Glutamatergic neuron (in vitro differentiated cells): ENCODE measurements at regions not wholly inside any gene's neighbourhood (a gene's known extent, or its start where the extent isn't known, plus 50 kb on each side); places are given as distances from the start of the nearest gene placed in this dataset.
"Not testable (repeated sequence)": the region's sequence is repeated elsewhere in the genome, so short reads cannot be mapped to it uniquely, and the experiment has no call there.

ENCODE experiments used
- DNase-seq: peaks from one replicate; pipeline ENCODE4 v3.0.0; 2022
- H3K27ac Mint-ChIP-seq: one replicate; pipeline ENCODE4 v1.8.0; 2020; ENCODE audit warnings: mild to moderate bottlenecking, mixed read lengths, inconsistent platforms; ENCODE audit not compliant: unreplicated experiment
- H3K27me3 Mint-ChIP-seq: one replicate; pipeline ENCODE4 v1.8.0; 2020; ENCODE audit warnings: mild to moderate bottlenecking, moderate library complexity, mixed read lengths, inconsistent platforms; ENCODE audit not compliant: unreplicated experiment
- H3K36me3 Mint-ChIP-seq: one replicate; pipeline ENCODE4 v1.8.0; 2020; ENCODE audit warnings: mild to moderate bottlenecking, mixed read lengths, inconsistent platforms; ENCODE audit not compliant: unreplicated experiment
- H3K4me1 Mint-ChIP-seq: one replicate; pipeline ENCODE4 v1.8.0; 2020; ENCODE audit warnings: mild to moderate bottlenecking, low read depth, mixed read lengths, inconsistent platforms; ENCODE audit not compliant: unreplicated experiment
- H3K4me3 Mint-ChIP-seq: one replicate; pipeline ENCODE4 v1.8.0; 2020; ENCODE audit warnings: mild to moderate bottlenecking, mixed read lengths, inconsistent platforms; ENCODE audit not compliant: unreplicated experiment
- H3K9me3 Mint-ChIP-seq: one replicate; pipeline ENCODE4 v1.8.0; 2020; ENCODE audit warnings: mild to moderate bottlenecking, moderate library complexity, mixed read lengths, inconsistent platforms; ENCODE audit not compliant: unreplicated experiment
- CTCF ChIP-seq: fragments of 200-600 bp; sonication (generic); IDR thresholded peaks from one replicate; pipeline ENCODE4 v1.5.0; 2021; ENCODE audit not compliant: partially characterized antibody, unreplicated experiment

GRCh38 chr1:83438316-83438715, 560.6 kb downstream of the TTLL7 start:
- H3K9me3 Mint-ChIP-seq, H3K36me3 Mint-ChIP-seq, DNase-seq, H3K27me3 Mint-ChIP-seq, H3K27ac Mint-ChIP-seq, H3K4me3 Mint-ChIP-seq, H3K4me1 Mint-ChIP-seq: not testable (repeated sequence)

GRCh38 chr1:83435336-83435735, 563.6 kb downstream of the TTLL7 start:
- not testable (repeated sequence) for DNase-seq, H3K27me3 Mint-ChIP-seq, H3K4me3 Mint-ChIP-seq

GRCh38 chr1:83427566-83427965, 571.4 kb downstream of the TTLL7 start:
- H3K27ac Mint-ChIP-seq, H3K4me1 Mint-ChIP-seq: not testable (repeated sequence)

More at GRCh38 chr1:83435336-83435735, 563.6 kb downstream of the TTLL7 start:
- not testable (repeated sequence) for H3K36me3 Mint-ChIP-seq, H3K9me3 Mint-ChIP-seq, H3K4me1 Mint-ChIP-seq, H3K27ac Mint-ChIP-seq

DNA sequence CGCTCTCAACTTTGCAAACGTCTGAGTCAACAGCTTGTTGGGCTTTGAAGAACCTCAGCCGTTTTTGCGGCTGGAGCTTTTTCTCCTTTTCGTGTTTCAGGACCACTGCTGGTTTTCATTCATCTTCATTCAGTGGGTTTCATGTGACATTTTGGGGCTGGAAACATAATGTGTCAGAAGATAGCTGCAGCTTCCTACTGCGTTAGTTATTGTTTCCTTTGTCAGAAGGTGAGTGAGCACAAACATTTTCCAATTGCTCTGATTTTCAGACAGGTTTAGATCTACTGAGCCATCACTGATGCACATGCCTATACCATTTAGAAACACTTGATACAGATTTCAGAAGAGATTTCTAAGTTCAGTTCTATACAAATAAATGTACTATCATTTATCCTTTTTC, 575.5 kb downstream of the TTLL7 start:
- H3K36me3 Mint-ChIP-seq, H3K9me3 Mint-ChIP-seq, H3K27ac Mint-ChIP-seq, H3K4me3 Mint-ChIP-seq, H3K4me1 Mint-ChIP-seq, H3K27me3 Mint-ChIP-seq, DNase-seq: not testable (repeated sequence)

More at GRCh38 chr1:83427566-83427965, 571.4 kb downstream of the TTLL7 start:
- H3K36me3 Mint-ChIP-seq, H3K27me3 Mint-ChIP-seq, DNase-seq, H3K4me3 Mint-ChIP-seq, H3K9me3 Mint-ChIP-seq: not testable (repeated sequence)

DNA sequence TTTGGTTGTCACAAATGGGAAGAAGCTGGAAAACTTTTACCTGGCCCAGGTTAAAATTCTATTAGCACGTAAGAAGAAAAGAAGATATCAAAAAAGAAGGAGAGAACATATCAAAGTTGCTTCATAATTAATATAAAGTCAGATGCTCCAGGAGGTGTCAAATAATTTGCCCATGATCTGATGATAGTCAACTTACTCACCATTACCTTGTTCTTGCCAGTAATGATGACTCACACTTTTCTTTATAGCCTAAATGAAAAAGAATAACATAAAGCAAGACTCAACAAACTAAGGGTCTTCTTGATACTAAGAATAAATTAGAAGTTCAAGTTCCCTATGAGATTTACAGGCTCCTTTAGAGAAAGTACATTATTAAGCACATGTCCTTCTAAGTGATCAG, 580.4 kb downstream of the TTLL7 start:
- Mint-ChIP-seq H3K27me3 (no peaks in the 10 kb centered on the region), H3K4me3 (no peak overlapping the region), H3K36me3 (no peaks in the 10 kb centered on the region), H3K9me3 (no peaks in the 10 kb centered on the region), H3K4me1 (peaks cover under 1% of the 10 kb centered on the region), H3K27ac (no peak overlapping the region)
- no peak for TF ChIP-seq CTCF
- no peak for DNase-seq

DNA sequence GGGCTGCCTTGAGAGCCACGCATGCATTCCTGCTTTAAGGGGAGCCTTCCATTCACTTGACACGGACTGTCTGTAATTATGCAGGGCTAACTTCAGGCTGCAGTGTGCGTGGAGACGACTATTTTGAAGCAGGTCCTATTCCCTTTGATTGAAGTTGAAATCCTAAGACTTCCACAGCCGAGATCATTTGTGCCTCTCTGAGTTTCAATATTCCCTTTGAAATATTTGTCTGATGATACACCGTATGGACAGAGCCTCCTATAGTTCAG, 585.2 kb downstream of the TTLL7 start:
- DNase-seq, H3K27me3 Mint-ChIP-seq, H3K9me3 Mint-ChIP-seq, H3K27ac Mint-ChIP-seq, H3K4me1 Mint-ChIP-seq, H3K36me3 Mint-ChIP-seq, H3K4me3 Mint-ChIP-seq: not testable (repeated sequence)

GRCh38 chr1:83410746-83411413, 588.1 kb downstream of the TTLL7 start:
- not testable (repeated sequence) for H3K36me3 Mint-ChIP-seq, H3K4me3 Mint-ChIP-seq, DNase-seq, H3K27ac Mint-ChIP-seq, H3K4me1 Mint-ChIP-seq, H3K27me3 Mint-ChIP-seq, H3K9me3 Mint-ChIP-seq

- H3K27me3 Mint-ChIP-seq, H3K4me1 Mint-ChIP-seq, H3K27ac Mint-ChIP-seq, H3K9me3 Mint-ChIP-seq, H3K36me3 Mint-ChIP-seq, DNase-seq, H3K4me3 Mint-ChIP-seq: not testable (repeated sequence)
Observed at GRCh38 chr1:83406693-83407371, 592.1 kb downstream of the TTLL7 start.

- not testable (repeated sequence) for H3K27me3 Mint-ChIP-seq, H3K4me1 Mint-ChIP-seq, H3K36me3 Mint-ChIP-seq, H3K4me3 Mint-ChIP-seq, DNase-seq, H3K9me3 Mint-ChIP-seq, H3K27ac Mint-ChIP-seq
Observed at GRCh38 chr1:83405789-83406188, 593.1 kb downstream of the TTLL7 start.

GRCh38 chr1:83403500-83403899, 595.4 kb downstream of the TTLL7 start:
- H3K4me3 Mint-ChIP-seq, H3K27ac Mint-ChIP-seq: not testable (repeated sequence)

DNA sequence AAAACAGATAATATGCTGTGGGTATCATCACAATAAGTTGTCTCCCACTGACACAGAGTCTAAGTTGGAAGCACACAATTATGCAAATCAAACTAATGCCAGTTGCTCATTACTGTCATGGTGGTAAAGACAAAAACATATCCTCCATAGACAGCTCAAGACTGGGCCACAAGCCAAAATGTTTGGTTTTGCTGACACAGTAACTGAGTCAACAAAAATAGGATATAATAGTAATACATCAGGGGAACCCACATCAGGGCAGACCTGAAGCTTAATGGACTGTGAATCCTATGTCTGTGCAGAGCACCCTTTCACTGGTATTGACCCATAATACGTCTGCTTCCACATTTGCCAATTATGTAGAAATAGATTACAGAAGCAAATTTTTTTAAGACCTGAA, 597.8 kb downstream of the TTLL7 start:
- H3K27ac Mint-ChIP-seq: not testable (repeated sequence)

More at GRCh38 chr1:83403500-83403899, 595.4 kb downstream of the TTLL7 start:
- not testable (repeated sequence) for H3K27me3 Mint-ChIP-seq, DNase-seq, H3K36me3 Mint-ChIP-seq, H3K9me3 Mint-ChIP-seq, H3K4me1 Mint-ChIP-seq

DNA sequence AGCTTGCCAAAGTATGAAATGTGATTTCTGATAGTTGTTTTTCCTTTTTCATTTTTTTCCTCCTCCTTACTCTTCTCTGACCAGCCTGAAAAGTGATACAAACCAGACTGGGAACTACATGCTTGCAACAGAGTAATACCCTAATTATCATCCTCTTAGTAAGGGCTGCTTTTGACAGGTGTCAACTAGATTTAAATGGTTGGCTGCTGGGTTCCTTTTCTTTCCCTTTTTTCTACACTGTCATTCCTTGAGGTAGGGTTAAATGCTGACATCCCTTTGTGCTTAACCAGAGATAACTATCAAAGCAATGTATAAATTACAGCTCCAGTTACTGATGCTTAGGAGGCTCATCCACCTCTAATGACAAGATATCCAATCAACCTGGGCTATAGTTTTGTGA, 598.8 kb downstream of the TTLL7 start:
- not testable (repeated sequence) for H3K9me3 Mint-ChIP-seq, H3K36me3 Mint-ChIP-seq, H3K4me1 Mint-ChIP-seq, H3K27me3 Mint-ChIP-seq, DNase-seq, H3K4me3 Mint-ChIP-seq, H3K27ac Mint-ChIP-seq

More for the DNA sequence above, 597.8 kb downstream of the TTLL7 start:
- H3K36me3 Mint-ChIP-seq, H3K4me3 Mint-ChIP-seq, H3K27me3 Mint-ChIP-seq, H3K4me1 Mint-ChIP-seq, H3K9me3 Mint-ChIP-seq, DNase-seq: not testable (repeated sequence)
